Stromal cell of bone marrow (primary cell): ENCODE measurements at regions not wholly inside any gene's neighbourhood (a gene's known extent, or its start where the extent isn't known, plus 50 kb on each side); places are given as distances from the start of the nearest gene placed in this dataset.
"Not testable (repeated sequence)": the region's sequence is repeated elsewhere in the genome, so short reads cannot be mapped to it uniquely, and the experiment has no call there.

Source experiments
- DNase-seq: peaks from one replicate; pipeline ENCODE4 v3.0.0-alpha.2; 2012; ENCODE audit warnings: low read depth

GRCh38 chr9:103407260-103407659 is 412.1 kb downstream of the CYLC2 start:
- no peak for DNase-seq

GRCh38 chr9:103410059-103410458 is 414.9 kb downstream of the CYLC2 start:
- DNase-seq = no peak

GRCh38 chr9:103427696-103428095 is 432.6 kb downstream of the CYLC2 start:
- DNase-seq = no peak

GRCh38 chr9:103430469-103430868 is 435.3 kb downstream of the CYLC2 start:
- no peak for DNase-seq

- no peak for DNase-seq
Observed at GRCh38 chr9:103431809-103432208, 436.7 kb downstream of the CYLC2 start.

- no peak for DNase-seq
Observed at GRCh38 chr9:103444176-103444575, 449.0 kb downstream of the CYLC2 start.

- no peak for DNase-seq
Observed at GRCh38 chr9:103458826-103459225, 463.7 kb downstream of the CYLC2 start.

- no peak for DNase-seq
Observed at GRCh38 chr9:103471241-103471640, 476.1 kb downstream of the CYLC2 start.

- no peak for DNase-seq
Observed at GRCh38 chr9:103474156-103474555, 479.0 kb downstream of the CYLC2 start.

GRCh38 chr9:103483471-103484096 is 488.5 kb downstream of the CYLC2 start:
- no peak for DNase-seq

- DNase-seq = no peak
Observed at GRCh38 chr9:103485138-103485537, 490.0 kb downstream of the CYLC2 start.

- no peak for DNase-seq
Observed at GRCh38 chr9:103514767-103515166, 519.6 kb downstream of the CYLC2 start.

GRCh38 chr9:103522409-103522808 is 527.3 kb downstream of the CYLC2 start:
- DNase-seq = no peak

GRCh38 chr9:103530934-103531333 is 535.8 kb downstream of the CYLC2 start:
- no peak for DNase-seq

- DNase-seq = no peak
Observed at GRCh38 chr9:103533318-103533717, 538.2 kb downstream of the CYLC2 start.

GRCh38 chr9:103537426-103537825 is 542.3 kb downstream of the CYLC2 start:
- no peak for DNase-seq

GRCh38 chr9:103545260-103545659 is 548.8 kb upstream of the SMC2 start:
- DNase-seq = no peak

GRCh38 chr9:103552712-103553111 is 541.4 kb upstream of the SMC2 start:
- DNase-seq = no peak

- peak; percentile 0 for DNase-seq
Observed at GRCh38 chr9:103574056-103574455, 520.1 kb upstream of the SMC2 start.

- no peak for DNase-seq
Observed at GRCh38 chr9:103586721-103587120, 507.4 kb upstream of the SMC2 start.

GRCh38 chr9:103601287-103601686 is 492.8 kb upstream of the SMC2 start:
- DNase-seq = no peak

- DNase-seq = not testable (repeated sequence)
Observed at GRCh38 chr9:103611950-103612349, 482.2 kb upstream of the SMC2 start.

- DNase-seq = no peak
Observed at GRCh38 chr9:103615994-103616393, 478.1 kb upstream of the SMC2 start.

GRCh38 chr9:103617046-103617445 is 477.1 kb upstream of the SMC2 start:
- no peak for DNase-seq
